ENCODE measurements at regions not wholly inside any gene's neighbourhood (a gene's known extent, or its start where the extent isn't known, plus 50 kb on each side); places are given as distances from the start of the nearest gene placed in this dataset.
"Not testable (repeated sequence)": the region's sequence is repeated elsewhere in the genome, so short reads cannot be mapped to it uniquely, and the experiment has no call there.

DNA sequence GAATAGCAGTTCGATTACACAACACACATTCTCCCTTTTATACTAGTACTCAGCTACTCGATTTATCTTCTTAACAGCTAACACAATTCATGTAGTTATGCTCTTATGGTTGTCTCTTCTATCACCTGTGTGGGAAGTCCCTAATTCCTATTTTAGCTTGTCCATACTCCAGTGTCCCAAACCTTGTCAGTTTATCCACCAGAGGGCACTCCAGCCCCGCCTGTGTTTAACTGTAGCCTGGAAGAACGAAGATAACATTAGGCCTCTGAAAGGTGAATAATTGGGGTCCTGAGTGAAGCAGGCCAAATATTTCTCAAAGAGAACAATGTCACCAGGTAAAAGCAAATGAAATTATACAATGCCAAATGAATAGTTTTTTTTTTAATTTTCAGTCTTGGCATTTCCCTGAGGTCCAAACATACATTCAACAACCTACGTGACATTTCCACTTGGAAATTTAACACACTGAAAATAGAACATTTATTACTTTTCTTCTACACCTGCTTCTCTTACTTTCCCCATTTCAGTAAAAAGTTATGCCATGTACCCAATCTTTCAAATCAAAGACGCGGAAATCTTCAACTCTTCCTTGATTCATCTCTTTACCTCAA, 560.7 kb downstream of the HTR1A start:
- intact Hi-C loops (cut with DNase I): no loop called here
- Histone ChIP-seq H3K27ac (ENCODE audit: low read depth in 1 of 2, low read length in 2 of 2) (no peak overlapping the region), H3K27me3 (ENCODE audit: control insufficient read depth in 1 of 2, insufficient read depth in 2 of 2, low read length in 1 of 2) (no peaks in the 10 kb centered on the region), H3K9me3 (ENCODE audit: control insufficient read depth, low read length) (no peaks in the 10 kb centered on the region), H3K4me3 (ENCODE audit: low read length in 2 of 2) (no peak overlapping the region), H3K36me3 (ENCODE audit: control insufficient read depth in 1 of 2, insufficient read depth in 2 of 2, low read length in 1 of 2) (no peaks in the 10 kb centered on the region), H3K4me1 (ENCODE audit: control insufficient read depth in 1 of 2, insufficient read depth in 2 of 2, low read length in 2 of 2) (no peaks in the 10 kb centered on the region)
- peak; percentile 42 to 79 for DNase-seq
- 39 to 40% methylated on average over 7 of the region's 7 CpGs for WGBS, 2 donors
- ATAC-seq (ENCODE audit: low FRiP score): no peak

DNA sequence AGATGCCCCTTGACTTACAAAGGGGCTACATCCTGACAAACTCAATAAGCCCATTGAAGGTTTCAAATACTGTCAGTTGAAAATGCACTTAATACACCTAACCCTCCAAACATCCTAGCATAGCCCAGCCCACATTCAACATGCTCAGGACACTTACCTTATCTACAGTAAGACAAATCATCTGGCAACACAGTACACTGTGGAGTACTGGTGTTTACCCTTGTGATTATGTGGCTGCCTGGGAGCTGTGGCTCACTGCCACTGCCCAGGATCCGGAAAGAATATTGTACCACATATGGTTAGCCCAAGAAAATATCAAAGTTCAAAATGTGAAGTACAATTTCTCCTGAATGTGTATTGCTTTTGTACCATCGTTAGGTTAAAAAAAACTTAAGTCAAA, 562.2 kb downstream of the HTR1A start:
- Histone ChIP-seq H3K9me3 (ENCODE audit: control insufficient read depth, low read length) (no peaks in the 10 kb centered on the region), H3K4me3 (ENCODE audit: low read length in 2 of 2) (no peak overlapping the region), H3K4me1 (ENCODE audit: control insufficient read depth in 1 of 2, insufficient read depth in 2 of 2, low read length in 2 of 2) (no peaks in the 10 kb centered on the region), H3K36me3 (ENCODE audit: control insufficient read depth in 1 of 2, insufficient read depth in 2 of 2, low read length in 1 of 2) (no peaks in the 10 kb centered on the region), H3K27ac (ENCODE audit: low read depth in 1 of 2, low read length in 2 of 2) (no peak overlapping the region), H3K27me3 (ENCODE audit: control insufficient read depth in 1 of 2, insufficient read depth in 2 of 2, low read length in 1 of 2) (no peaks in the 10 kb centered on the region)
- intact Hi-C loops (cut with DNase I): no loop called here
- no peak for DNase-seq
- WGBS, 2 donors: 21 to 29% methylated on average over 2 of the region's 2 CpGs
- no peak for ATAC-seq (ENCODE audit: low FRiP score)

DNA sequence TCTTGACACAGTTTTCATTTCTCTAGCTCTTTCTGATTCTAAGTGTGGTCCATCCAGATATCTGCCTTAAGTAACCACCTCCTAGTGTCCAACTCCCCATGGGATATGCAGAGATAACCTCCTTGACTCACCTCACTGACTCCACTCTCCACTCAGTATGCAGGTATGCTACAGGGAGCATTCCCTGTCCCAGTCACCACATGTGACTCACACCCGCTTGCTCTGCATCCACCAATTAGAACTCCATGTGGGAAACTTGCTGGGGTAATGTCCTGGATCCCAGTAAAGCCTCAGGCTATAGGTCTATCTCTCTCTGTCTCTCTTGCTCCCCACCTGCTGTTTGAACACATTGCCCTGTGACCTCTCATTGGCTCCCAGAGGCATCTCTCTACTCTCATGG, 563.9 kb downstream of the HTR1A start:
- 94 to 100% methylated on average over 1 of the region's 1 CpG for WGBS, 2 donors
- Histone ChIP-seq H3K36me3 (ENCODE audit: control insufficient read depth in 1 of 2, insufficient read depth in 2 of 2, low read length in 1 of 2) (no peaks in the 10 kb centered on the region), H3K4me3 (ENCODE audit: low read length in 2 of 2) (no peak overlapping the region), H3K9me3 (ENCODE audit: control insufficient read depth, low read length) (no peaks in the 10 kb centered on the region), H3K27ac (ENCODE audit: low read depth in 1 of 2, low read length in 2 of 2) (no peak overlapping the region), H3K27me3 (ENCODE audit: control insufficient read depth in 1 of 2, insufficient read depth in 2 of 2, low read length in 1 of 2) (no peaks in the 10 kb centered on the region), H3K4me1 (ENCODE audit: control insufficient read depth in 1 of 2, insufficient read depth in 2 of 2, low read length in 2 of 2) (no peaks in the 10 kb centered on the region)
- intact Hi-C loops (cut with DNase I): no loop called here
- ATAC-seq (ENCODE audit: low FRiP score) (no peak), DNase-seq (no peak)

GRCh38 chr5:63388188-63388587, 574.1 kb downstream of the HTR1A start:
- ATAC-seq (ENCODE audit: low FRiP score); H3K9me3 ChIP-seq (ENCODE audit: control insufficient read depth, low read length); H3K36me3 ChIP-seq (ENCODE audit: control insufficient read depth in 1 of 2, insufficient read depth in 2 of 2, low read length in 1 of 2); H3K4me3 ChIP-seq (ENCODE audit: low read length in 2 of 2); H3K27me3 ChIP-seq (ENCODE audit: control insufficient read depth in 1 of 2, insufficient read depth in 2 of 2, low read length in 1 of 2); H3K27ac ChIP-seq (ENCODE audit: low read depth in 1 of 2, low read length in 2 of 2); DNase-seq; H3K4me1 ChIP-seq (ENCODE audit: control insufficient read depth in 1 of 2, insufficient read depth in 2 of 2, low read length in 2 of 2); intact Hi-C loops (cut with DNase I): not testable (repeated sequence)
- WGBS, 2 donors: 89 to 92% methylated on average over 5 of the region's 5 CpGs

GRCh38 chr5:63375851-63376250, 586.4 kb downstream of the HTR1A start:
- Histone ChIP-seq H3K27ac (ENCODE audit: low read depth in 1 of 2, low read length in 2 of 2) (no peak overlapping the region), H3K9me3 (ENCODE audit: control insufficient read depth, low read length) (no peaks in the 10 kb centered on the region), H3K4me1 (ENCODE audit: control insufficient read depth in 1 of 2, insufficient read depth in 2 of 2, low read length in 2 of 2) (no peaks in the 10 kb centered on the region), H3K36me3 (ENCODE audit: control insufficient read depth in 1 of 2, insufficient read depth in 2 of 2, low read length in 1 of 2) (no peaks in the 10 kb centered on the region), H3K27me3 (ENCODE audit: control insufficient read depth in 1 of 2, insufficient read depth in 2 of 2, low read length in 1 of 2) (no peaks in the 10 kb centered on the region), H3K4me3 (ENCODE audit: low read length in 2 of 2) (no peak overlapping the region)
- WGBS, 2 donors: 71 to 73% methylated on average over 6 of the region's 6 CpGs
- ATAC-seq (ENCODE audit: low FRiP score) (no peak), DNase-seq (no peak)
- intact Hi-C loops (cut with DNase I): no loop called here

DNA sequence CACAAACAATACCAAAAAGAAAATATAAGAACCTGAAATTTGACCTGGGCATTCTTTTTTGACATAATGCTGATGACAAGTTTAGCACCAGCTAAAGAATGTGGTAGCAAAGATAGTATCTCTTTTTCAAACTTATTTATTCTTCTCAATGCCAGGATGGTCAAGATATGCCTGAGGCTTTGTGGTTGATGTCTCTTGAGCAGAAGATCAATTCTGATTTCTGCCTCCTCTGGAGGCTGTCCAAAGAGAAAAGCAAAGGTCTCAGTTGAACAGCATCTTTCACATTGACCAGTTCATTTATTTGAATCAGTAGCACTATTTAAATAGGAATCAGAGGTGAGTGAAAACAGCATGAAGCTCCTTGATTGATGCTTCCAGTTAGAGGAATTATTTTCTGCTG, 588.2 kb downstream of the HTR1A start:
- Histone ChIP-seq H3K9me3 (ENCODE audit: control insufficient read depth, low read length) (no peaks in the 10 kb centered on the region), H3K4me1 (ENCODE audit: control insufficient read depth in 1 of 2, insufficient read depth in 2 of 2, low read length in 2 of 2) (no peaks in the 10 kb centered on the region), H3K27ac (ENCODE audit: low read depth in 1 of 2, low read length in 2 of 2) (no peak overlapping the region), H3K36me3 (ENCODE audit: control insufficient read depth in 1 of 2, insufficient read depth in 2 of 2, low read length in 1 of 2) (no peaks in the 10 kb centered on the region), H3K4me3 (ENCODE audit: low read length in 2 of 2) (no peak overlapping the region), H3K27me3 (ENCODE audit: control insufficient read depth in 1 of 2, insufficient read depth in 2 of 2, low read length in 1 of 2) (no peaks in the 10 kb centered on the region)
- intact Hi-C loops (cut with DNase I): no loop called here
- ATAC-seq (ENCODE audit: low FRiP score) (no peak), DNase-seq (no peak)

DNA sequence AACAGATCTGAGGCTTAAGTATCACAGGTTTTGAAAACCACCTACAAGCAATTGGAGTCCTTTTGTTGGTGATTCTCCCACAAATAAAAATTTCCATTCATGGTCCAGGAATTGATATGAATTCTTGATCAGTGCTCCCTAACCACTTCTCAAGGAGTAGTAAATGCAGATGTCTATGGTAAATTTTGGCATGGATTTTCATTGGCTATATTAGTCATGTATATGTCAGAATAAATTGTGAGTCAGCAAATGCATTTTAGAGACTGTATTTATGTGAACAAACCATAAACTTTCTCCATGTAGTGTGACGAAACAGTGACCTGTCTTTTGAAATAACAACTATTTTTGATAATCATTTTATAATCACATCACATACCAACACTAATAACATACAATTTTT, 611.1 kb downstream of the HTR1A start:
- Histone ChIP-seq H3K4me1 (ENCODE audit: control insufficient read depth in 1 of 2, insufficient read depth in 2 of 2, low read length in 2 of 2) (no peaks in the 10 kb centered on the region), H3K4me3 (ENCODE audit: low read length in 2 of 2) (no peak overlapping the region), H3K36me3 (ENCODE audit: control insufficient read depth in 1 of 2, insufficient read depth in 2 of 2, low read length in 1 of 2) (no peaks in the 10 kb centered on the region), H3K27me3 (ENCODE audit: control insufficient read depth in 1 of 2, insufficient read depth in 2 of 2, low read length in 1 of 2) (no peaks in the 10 kb centered on the region), H3K27ac (ENCODE audit: low read depth in 1 of 2, low read length in 2 of 2) (no peak overlapping the region), H3K9me3 (ENCODE audit: control insufficient read depth, low read length) (no peaks in the 10 kb centered on the region)
- 39 to 58% methylated on average over 1 of the region's 1 CpG for WGBS, 2 donors
- no peak for DNase-seq
- intact Hi-C loops (cut with DNase I): no loop called here
- no peak for ATAC-seq (ENCODE audit: low FRiP score)

- intact Hi-C loops (cut with DNase I): no loop called here
- Histone ChIP-seq H3K27me3 (ENCODE audit: control insufficient read depth in 1 of 2, insufficient read depth in 2 of 2, low read length in 1 of 2) (no peaks in the 10 kb centered on the region), H3K9me3 (ENCODE audit: control insufficient read depth, low read length) (no peaks in the 10 kb centered on the region), H3K4me3 (ENCODE audit: low read length in 2 of 2) (no peak overlapping the region), H3K27ac (ENCODE audit: low read depth in 1 of 2, low read length in 2 of 2) (no peak overlapping the region), H3K36me3 (ENCODE audit: control insufficient read depth in 1 of 2, insufficient read depth in 2 of 2, low read length in 1 of 2) (no peaks in the 10 kb centered on the region), H3K4me1 (ENCODE audit: control insufficient read depth in 1 of 2, insufficient read depth in 2 of 2, low read length in 2 of 2) (no peaks in the 10 kb centered on the region)
- DNase-seq (no peak), ATAC-seq (ENCODE audit: low FRiP score) (no peak)
Measured at GRCh38 chr5:63346451-63346850, 615.8 kb downstream of the HTR1A start.

GRCh38 chr5:63341442-63341841, 620.8 kb downstream of the HTR1A start:
- ATAC-seq (ENCODE audit: low FRiP score) (no peak), DNase-seq (no peak)
- Histone ChIP-seq H3K4me3 (ENCODE audit: low read length in 2 of 2) (no peak overlapping the region), H3K9me3 (ENCODE audit: control insufficient read depth, low read length) (no peaks in the 10 kb centered on the region), H3K36me3 (ENCODE audit: control insufficient read depth in 1 of 2, insufficient read depth in 2 of 2, low read length in 1 of 2) (no peaks in the 10 kb centered on the region), H3K27me3 (ENCODE audit: control insufficient read depth in 1 of 2, insufficient read depth in 2 of 2, low read length in 1 of 2) (no peaks in the 10 kb centered on the region), H3K27ac (ENCODE audit: low read depth in 1 of 2, low read length in 2 of 2) (no peak overlapping the region), H3K4me1 (ENCODE audit: control insufficient read depth in 1 of 2, insufficient read depth in 2 of 2, low read length in 2 of 2) (no peaks in the 10 kb centered on the region)
- intact Hi-C loops (cut with DNase I): no loop called here
- 80 to 81% methylated on average over 2 of the region's 2 CpGs for WGBS, 2 donors

Data from aorta (tissue), 5 donors.